Fibroblast of skin of abdomen (primary cell): ENCODE measurements at regions not wholly inside any gene's neighbourhood (a gene's known extent, or its start where the extent isn't known, plus 50 kb on each side); places are given as distances from the start of the nearest gene placed in this dataset.

Source experiments
- DNase-seq: peaks from one replicate; pipeline ENCODE4 v3.0.0-alpha.2; 2013

DNA sequence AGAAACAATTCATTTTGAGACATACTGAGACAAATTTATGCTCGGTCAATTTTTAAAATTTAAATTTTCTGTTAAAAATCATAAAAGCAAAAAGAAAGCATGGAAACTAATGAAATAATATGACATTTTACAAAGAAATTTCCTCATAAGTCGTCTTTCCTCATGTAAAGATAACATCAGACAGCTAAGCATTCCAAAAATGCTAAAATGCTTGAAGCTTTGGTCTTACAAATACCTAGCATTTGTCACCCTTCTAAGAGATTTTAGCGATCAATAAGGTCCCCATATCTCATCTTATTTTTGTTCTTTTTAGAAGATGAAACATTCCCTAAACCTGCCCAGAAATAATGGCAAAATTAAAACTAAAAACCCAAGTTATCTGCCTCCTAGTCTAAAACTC is 68.5 kb upstream of the FREM2 start:
- no peak for DNase-seq

DNA sequence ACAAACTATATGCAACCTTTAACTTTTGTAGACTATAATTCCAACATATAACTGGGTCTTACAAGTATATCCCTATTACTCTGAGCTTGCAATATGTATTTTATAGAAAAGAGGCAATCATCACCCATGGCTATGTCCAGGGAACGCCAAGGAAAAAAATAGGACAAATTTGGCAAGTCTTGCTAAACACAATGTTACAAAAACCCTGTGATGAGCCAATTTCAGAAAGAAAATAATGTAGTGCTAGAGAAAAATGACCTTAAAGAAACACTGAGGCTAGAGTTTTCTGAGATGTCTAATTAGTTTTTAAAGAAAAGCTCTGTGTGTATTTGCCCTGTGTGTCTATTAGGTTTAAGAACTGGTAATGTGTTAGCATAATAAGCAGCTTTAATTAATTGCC is 68.0 kb upstream of the FREM2 start:
- no peak for DNase-seq

DNA sequence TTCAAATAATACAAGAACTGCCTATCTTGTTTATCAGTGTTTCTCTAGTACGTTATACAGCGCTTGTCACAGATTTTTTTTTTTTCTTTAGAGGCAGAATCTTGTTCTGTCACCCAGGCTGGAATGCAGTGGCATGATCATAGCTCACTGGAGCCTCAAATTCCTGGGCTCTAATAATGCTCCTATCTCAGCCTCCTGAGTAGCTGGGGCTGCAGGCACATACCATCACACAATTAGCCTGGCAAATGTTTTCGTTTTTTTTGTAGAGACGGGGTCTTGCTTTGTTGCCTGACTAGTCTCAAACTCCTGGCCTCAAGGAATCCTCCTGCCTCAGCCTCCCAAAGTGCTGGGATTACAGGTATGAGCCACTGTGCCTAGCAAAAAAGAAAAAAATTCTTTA is 66.0 kb upstream of the FREM2 start:
- no peak for DNase-seq

DNA sequence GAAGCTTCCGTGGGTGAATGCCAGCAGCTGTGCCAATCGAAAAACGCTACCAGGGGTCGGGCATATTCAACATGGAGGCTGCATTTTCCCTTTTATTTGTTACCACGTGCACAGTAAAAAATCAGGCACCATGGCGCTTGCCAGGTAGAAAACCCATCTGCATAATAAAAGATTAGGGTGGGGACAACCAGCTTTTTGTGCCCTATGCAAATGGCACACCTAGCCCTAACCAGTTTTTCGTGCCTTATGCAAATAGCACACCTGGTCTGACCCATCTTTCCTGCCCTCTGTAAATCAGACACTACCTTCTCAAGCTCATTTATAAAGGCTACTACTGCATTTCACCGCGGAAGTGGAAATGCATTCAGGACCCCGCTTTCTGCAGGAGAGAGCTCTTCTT is 62.1 kb upstream of the FREM2 start:
- no peak for DNase-seq

DNA sequence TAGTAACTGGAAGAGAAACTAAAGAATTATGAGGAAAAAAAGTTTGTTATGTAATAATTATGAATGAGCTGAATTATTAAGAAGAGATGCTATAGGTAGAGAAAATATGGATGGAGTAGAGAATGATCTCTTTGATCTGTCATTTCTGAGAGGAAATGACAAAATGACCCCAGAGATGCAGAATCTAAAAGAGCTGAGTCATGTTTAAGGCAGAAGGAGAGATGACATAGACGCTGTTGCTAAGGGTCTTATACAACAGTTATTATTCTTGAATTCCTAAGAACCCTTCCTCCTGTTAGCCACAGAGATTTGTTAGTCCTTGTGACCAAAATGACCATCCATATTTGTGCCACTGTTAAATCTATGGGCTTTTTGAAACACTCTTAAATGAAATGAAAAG is 58.3 kb upstream of the FREM2 start:
- no peak for DNase-seq

DNA sequence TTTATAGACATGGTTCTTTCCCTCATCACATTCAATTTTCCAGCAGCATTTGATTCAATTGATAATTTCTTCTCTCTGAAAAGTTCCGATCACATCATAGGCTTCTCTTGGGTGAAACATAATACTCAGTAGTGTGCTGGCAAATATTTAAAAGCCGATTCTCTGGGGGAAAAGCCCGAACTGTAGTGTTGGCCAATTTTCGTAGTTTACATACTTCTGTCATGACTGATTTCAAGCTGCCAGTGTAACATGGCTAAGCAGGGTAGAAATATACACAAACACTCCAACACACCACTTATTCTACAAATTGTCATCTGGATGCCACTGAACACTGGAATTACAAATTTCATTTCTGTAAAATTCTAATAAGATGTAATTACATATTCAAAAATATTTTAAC is 56.1 kb upstream of the FREM2 start:
- DNase-seq, result peak; percentile 75

DNA sequence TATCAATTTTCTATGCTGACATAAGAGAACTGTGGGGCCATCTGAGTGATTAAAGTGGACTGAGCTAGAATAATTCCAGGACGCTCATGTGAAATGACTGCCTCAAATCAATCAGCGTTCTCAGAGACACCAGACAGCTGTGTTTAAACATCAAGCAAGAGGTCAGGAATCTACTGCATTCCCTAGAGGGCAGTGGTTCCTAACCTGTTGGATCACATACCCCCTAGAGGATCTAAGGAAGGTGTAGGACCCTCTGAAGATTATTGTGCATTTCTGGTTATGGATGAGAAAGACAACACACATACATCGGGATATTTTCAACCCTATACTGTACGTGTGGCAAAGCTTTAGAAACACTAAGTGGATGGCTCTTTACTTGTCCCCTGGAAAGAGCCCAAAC is 51.8 kb upstream of the FREM2 start:
- DNase-seq, result no peak

DNA sequence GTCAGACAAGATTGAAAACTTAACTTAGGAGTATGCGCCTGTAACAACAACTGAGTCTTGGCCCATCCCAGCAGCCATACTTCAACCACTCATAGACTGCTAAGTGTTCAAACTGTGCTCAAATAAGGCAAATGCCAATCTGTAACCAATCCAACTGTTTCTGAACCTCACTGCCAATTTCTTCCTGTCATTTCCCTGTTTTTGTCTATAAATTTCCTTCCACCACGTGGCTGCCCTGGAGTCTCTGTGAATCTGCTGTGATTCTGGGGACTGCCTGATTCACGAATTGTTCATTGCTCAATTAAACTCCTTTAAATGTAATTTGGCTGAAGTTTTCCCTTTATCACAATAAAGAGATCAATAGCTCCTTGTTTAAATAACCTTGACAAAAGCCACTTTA is 50.8 kb upstream of the FREM2 start:
- DNase-seq, result no peak

DNA sequence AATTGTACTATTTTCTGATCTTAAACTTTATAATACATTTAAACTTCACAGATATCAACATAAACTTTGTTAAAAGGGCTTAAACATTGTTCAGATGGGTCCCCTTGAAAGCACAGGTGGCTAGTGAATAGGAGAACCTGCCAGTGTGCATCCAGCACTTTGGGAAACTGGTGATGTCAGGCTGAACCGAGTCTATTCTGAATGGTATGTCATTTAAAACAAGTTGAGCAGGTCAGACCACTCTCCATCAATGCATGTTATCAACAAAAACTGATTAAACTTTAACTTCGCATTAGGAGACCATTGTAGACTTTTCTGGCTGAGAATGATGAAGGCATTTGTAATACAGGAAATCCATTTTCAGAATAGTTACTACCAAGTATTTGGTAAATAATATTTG is 50.1 kb upstream of the FREM2 start:
- no peak for DNase-seq
